Dendritic cell treated with granulocyte-macrophage colony-stimulating factor and Interleukin-4, amounts not matched to agents 40 ng/mL and 50 ng/mL, for 4 days (primary cell): ENCODE measurements at regions not wholly inside any gene's neighbourhood (a gene's known extent, or its start where the extent isn't known, plus 50 kb on each side); places are given as distances from the start of the nearest gene placed in this dataset.
"Not testable (repeated sequence)": the region's sequence is repeated elsewhere in the genome, so short reads cannot be mapped to it uniquely, and the experiment has no call there.

Source experiments
- H3K27ac Mint-ChIP-seq: one replicate; pipeline ENCODE4 v1.8.0; 2022; ENCODE audit warnings: mild to moderate bottlenecking, mixed read lengths
- H3K27me3 Mint-ChIP-seq: one replicate; pipeline ENCODE4 v1.8.0; 2022; ENCODE audit warnings: mild to moderate bottlenecking, mixed read lengths
- H3K36me3 Mint-ChIP-seq: one replicate; pipeline ENCODE4 v1.8.0; 2022; ENCODE audit warnings: low read depth, mixed read lengths
- H3K4me1 Mint-ChIP-seq: one replicate; pipeline ENCODE4 v1.8.0; 2022; ENCODE audit warnings: low read depth, mixed read lengths
- H3K4me3 Mint-ChIP-seq: one replicate; pipeline ENCODE4 v1.8.0; 2022; ENCODE audit warnings: mild to moderate bottlenecking, moderate library complexity, mixed read lengths
- H3K9me3 Mint-ChIP-seq: one replicate; pipeline ENCODE4 v1.8.0; 2022; ENCODE audit warnings: mixed read lengths
- intact Hi-C: fragments of 100-400 bp; cut with micrococcal nuclease; formaldehyde crosslinking; loops from one replicate; pipeline ENCODE4 v1.15.0; 2022

DNA sequence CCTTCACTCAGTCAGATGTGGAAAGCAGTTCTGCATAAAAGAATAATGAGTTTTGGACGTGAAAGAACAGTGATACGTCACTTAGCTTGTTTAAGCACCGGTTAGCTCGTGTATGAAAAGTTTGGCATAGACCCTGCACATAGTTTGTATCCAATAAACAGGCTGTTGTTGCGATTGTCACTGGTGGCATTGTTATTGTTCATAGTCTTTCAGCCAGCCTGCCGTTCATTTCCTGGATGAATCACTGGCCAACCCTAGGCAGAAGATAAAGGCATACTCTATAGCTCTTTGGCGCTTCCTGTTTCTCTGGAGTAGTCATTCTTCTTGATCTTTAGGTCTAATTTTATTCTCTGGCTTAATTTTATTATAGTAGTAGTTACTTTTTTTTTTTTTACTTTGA, 57.8 kb upstream of the ANKRD30A start:
- Mint-ChIP-seq H3K4me1 (no peaks in the 10 kb centered on the region), H3K27ac (no peak overlapping the region), H3K36me3 (no peaks in the 10 kb centered on the region), H3K4me3 (no peak overlapping the region), H3K9me3 (peaks cover 53% of the 10 kb centered on the region), H3K27me3 (no peaks in the 10 kb centered on the region)
- intact Hi-C loops = no loop called here

DNA sequence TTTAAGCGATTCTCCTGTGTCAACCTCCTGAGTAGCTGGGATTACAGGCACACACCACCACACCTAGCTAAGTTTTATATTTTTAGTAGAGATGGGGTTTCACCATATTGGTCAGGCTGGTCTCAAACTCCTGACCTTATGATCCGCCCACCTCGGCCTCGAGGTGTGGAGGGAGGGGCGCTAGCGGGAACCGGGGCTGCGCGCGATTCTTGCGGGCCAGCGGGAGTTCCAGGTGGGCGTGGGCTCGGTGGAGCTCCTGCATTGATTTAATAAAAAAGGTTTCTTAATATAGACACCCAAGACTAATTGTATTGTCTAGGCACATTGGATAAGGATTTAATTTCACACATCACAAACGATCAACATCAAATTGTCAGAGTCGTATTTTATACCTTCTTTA, 63.1 kb upstream of the ANKRD30A start:
- H3K4me1 Mint-ChIP-seq, H3K36me3 Mint-ChIP-seq, H3K4me3 Mint-ChIP-seq, H3K27ac Mint-ChIP-seq, intact Hi-C loops, H3K27me3 Mint-ChIP-seq: not testable (repeated sequence)
- peaks cover 17% of the 10 kb centered on the region for H3K9me3 Mint-ChIP-seq

DNA sequence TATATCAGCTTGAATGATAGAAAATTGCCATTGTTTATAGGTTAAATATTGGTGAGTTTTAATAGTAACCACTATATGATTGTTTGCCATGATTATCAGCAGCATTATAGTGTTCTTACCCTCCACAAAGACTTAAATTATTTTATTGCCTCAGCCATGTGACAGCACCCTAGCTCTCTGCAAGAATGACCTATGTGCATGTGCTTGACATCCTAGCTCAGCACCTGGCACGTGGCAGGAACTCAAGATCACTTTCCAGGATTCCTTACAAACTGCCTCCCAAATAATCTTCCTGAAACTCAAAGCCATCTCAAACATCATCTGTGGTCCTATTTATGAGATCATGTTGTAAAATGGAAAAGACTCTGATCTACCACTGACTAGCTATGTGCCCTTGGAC, 68.1 kb upstream of the ANKRD30A start:
- intact Hi-C loops = no loop called here
- H3K36me3 Mint-ChIP-seq = no peaks in the 10 kb centered on the region
- peaks cover 22% of the 10 kb centered on the region for H3K9me3 Mint-ChIP-seq
- no peaks in the 10 kb centered on the region for H3K4me1 Mint-ChIP-seq
- no peak overlapping the region for H3K27ac Mint-ChIP-seq
- no peaks in the 10 kb centered on the region for H3K27me3 Mint-ChIP-seq
- H3K4me3 Mint-ChIP-seq = no peak overlapping the region

DNA sequence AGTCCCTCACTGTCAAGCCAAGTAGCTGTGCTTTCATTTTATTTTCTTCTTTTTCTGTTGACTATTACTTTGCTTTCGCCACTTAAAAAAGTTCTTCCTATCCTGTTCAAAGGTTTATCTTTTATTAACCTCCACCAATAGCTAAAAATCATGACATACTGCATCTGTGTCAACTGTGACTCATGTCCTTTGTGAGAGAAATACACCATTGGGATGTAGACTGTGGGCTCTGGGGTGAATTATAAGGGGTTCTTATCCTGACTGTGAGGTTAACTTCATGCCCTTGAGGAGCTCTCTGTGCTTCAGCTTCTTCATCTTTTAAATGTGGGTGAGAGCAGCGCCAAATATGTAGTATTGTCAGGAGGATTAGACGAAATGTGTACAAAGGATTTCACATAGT, 71.9 kb upstream of the ANKRD30A start:
- Mint-ChIP-seq H3K9me3 (peaks cover 55% of the 10 kb centered on the region), H3K27ac (no peak overlapping the region), H3K4me3 (no peak overlapping the region), H3K4me1 (no peaks in the 10 kb centered on the region), H3K27me3 (no peaks in the 10 kb centered on the region), H3K36me3 (no peaks in the 10 kb centered on the region)
- intact Hi-C loops = no loop called here

DNA sequence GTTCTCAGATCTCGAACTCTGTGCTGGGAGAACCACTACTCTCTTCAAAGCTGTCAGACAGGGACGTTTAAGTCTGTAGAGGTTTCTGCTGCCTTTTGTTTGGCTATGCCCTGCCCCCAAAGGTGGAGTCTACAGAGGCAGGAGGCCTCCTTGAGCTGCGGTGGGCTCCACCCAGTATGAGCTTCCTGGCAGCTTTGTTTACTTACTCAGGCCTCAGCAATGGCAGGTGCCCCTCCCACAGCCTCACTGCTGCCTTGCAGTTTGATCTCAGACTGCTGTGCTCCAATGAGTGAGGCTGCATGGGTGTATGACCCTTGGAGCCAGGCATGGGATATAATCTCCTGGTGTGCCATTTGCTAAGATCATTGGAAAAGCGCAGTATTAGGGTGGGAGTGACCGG, 75.4 kb upstream of the ANKRD30A start:
- H3K4me1 Mint-ChIP-seq, intact Hi-C loops: not testable (repeated sequence)

DNA sequence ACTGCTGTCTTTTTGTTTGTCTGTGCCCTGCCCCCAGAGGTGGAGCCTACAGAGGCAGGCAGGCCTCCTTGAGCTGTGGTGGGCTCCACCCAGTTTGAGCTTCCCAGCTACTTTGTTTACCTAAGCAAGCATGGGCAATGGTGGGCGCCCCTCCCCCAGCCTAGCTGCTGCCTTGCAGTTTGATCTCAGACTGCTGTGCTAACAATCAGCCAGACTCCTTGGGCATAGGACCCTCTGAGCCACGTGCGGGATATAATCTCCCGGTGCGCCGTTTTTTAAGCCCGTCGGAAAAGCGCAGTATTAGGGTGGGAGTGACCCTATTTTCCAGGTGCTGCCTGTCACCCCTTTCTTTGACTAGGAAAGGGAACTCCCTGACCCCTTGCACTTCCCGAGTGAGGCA, 81.1 kb upstream of the ANKRD30A start:
- H3K36me3 Mint-ChIP-seq, H3K4me3 Mint-ChIP-seq, H3K27me3 Mint-ChIP-seq, H3K27ac Mint-ChIP-seq, intact Hi-C loops, H3K4me1 Mint-ChIP-seq: not testable (repeated sequence)
- H3K9me3 Mint-ChIP-seq = peaks cover 78% of the 10 kb centered on the region

More for the DNA sequence above, 75.4 kb upstream of the ANKRD30A start:
- H3K4me3 Mint-ChIP-seq, H3K27ac Mint-ChIP-seq, H3K36me3 Mint-ChIP-seq, H3K27me3 Mint-ChIP-seq: not testable (repeated sequence)
- H3K9me3 Mint-ChIP-seq = peaks cover 86% of the 10 kb centered on the region

DNA sequence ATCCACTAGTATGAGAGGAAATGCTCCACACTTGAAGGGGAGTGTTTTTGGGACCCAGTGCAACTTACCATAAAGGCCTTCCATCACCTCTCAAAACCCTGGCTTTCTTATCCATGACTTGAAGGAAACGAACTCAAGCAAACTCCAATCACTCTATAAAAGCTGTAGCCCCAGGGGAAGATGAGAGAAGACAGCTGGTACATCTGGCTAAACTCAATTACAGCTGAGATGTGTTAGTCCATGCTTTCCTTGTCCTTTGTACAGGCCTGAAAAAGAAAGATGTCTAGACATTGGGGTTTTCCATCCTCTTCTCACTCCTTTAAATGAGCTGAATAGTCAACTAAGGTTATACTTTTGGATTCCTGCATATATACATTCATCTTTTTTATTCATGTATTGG, 89.5 kb upstream of the ANKRD30A start:
- intact Hi-C loops = no loop called here
- H3K27ac Mint-ChIP-seq = no peak overlapping the region
- no peaks in the 10 kb centered on the region for H3K36me3 Mint-ChIP-seq

DNA sequence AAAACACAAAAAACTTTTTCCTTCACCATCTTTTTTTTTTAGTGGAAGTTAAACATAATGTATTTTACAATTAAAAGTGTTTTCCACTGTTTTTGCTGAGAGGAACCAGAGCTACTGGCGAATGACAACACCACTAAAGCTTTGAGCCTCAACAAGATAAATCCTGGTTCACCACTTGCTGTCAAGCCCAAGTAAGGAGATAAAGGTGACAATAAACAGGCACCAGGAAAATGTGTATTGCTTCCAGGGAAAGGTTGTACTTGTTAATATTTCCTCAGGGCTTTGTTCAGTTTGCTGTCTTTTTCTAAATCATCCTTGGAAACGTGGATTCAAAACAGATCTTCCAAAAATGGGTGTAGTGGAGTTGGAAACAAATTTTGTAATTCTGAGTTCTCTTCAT, 109.9 kb upstream of the ANKRD30A start:
- intact Hi-C loops = no loop called here

More for the DNA sequence above, 89.5 kb upstream of the ANKRD30A start:
- Mint-ChIP-seq H3K4me3 (no peak overlapping the region), H3K4me1 (no peaks in the 10 kb centered on the region), H3K9me3 (peaks cover 13% of the 10 kb centered on the region), H3K27me3 (no peaks in the 10 kb centered on the region)

DNA sequence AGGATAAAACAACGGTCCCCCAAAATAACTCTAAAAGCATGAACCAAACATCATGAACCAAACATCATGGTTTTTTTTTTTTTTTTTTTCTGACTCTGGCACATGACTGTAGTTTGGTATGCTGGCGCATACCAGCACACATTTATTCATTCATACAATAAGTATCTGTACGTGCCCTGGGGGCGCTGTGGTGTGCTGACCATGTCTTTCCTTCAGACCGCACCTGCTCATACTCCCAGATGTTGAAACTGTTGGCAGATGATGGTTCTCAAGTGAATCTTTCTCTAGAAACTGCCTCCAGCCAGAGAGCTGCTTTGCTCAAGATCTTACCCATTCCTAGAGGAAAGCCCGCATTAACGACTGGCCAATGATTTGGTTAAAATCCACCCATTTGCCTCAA, 114.7 kb upstream of the ANKRD30A start:
- H3K36me3 Mint-ChIP-seq = no peaks in the 10 kb centered on the region
- peaks cover 17% of the 10 kb centered on the region for H3K9me3 Mint-ChIP-seq
- no peaks in the 10 kb centered on the region for H3K27me3 Mint-ChIP-seq
- H3K4me1 Mint-ChIP-seq = no peaks in the 10 kb centered on the region
- intact Hi-C loops = no loop called here
- no peak overlapping the region for H3K4me3 Mint-ChIP-seq
- H3K27ac Mint-ChIP-seq = no peak overlapping the region

More for the DNA sequence above, 109.9 kb upstream of the ANKRD30A start:
- Mint-ChIP-seq H3K4me1 (no peaks in the 10 kb centered on the region), H3K36me3 (no peaks in the 10 kb centered on the region), H3K4me3 (no peak overlapping the region), H3K27ac (no peak overlapping the region), H3K27me3 (no peaks in the 10 kb centered on the region), H3K9me3 (peaks cover 12% of the 10 kb centered on the region)

DNA sequence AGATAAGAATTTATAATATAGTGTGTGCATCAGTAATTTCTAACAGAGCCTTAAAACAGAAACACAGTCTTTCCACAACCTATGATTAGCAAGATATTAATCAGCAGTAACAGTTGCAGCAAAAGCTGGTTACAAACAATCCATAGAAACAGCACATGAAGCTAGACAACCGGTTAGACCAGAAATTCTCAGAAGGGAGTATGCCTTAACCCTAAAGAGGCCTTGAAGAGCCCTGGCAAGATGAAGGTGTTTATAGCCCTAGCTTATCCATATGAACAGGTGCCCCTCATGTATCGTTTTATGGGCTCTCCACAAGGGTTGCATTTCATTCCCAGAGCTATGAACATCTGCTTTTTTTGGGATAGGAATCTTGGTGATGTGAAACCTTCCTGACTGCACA, 117.1 kb upstream of the ANKRD30A start:
- H3K27me3 Mint-ChIP-seq, H3K4me1 Mint-ChIP-seq, H3K27ac Mint-ChIP-seq, H3K4me3 Mint-ChIP-seq, intact Hi-C loops, H3K36me3 Mint-ChIP-seq: not testable (repeated sequence)
- peaks cover 26% of the 10 kb centered on the region for H3K9me3 Mint-ChIP-seq

DNA sequence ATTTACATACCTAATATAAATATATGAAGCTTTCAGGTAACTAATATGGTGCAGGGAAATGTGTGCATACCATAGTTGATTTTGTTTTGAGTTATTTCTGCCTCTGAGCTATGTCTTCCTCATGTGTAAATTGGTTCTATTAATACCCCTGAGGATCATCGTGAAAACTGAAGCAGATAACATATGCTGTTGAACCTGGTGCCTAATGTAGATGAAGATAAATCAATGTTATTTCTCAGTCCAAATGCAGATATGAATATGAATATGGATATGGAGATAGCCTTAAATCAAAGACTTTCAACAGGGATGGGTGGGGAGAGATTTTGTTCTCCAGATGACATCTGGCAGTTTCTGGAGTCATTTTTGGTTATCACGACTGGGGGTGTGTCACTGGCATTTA, 122.3 kb upstream of the ANKRD30A start:
- no peaks in the 10 kb centered on the region for H3K36me3 Mint-ChIP-seq

DNA sequence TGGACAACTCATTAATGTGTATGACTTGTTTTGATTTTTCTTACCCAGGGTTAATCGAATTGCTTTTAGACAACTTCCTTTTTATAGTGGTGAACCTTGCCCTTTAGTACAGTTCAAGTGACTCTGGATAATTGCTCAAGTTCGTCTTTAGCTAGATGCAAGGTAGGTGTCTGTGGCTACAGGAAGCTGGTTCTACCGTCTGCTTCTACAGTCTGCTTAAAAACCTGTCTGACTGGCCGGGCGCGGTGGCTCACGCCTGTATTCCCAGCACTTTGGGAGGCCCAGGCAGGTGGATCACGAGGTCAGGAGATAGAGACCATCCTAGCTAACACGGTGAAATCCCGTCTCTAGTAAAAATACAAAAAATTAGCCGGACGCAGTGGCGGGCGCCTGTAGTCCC, 129.6 kb upstream of the ANKRD30A start:
- peaks cover 14% of the 10 kb centered on the region for H3K9me3 Mint-ChIP-seq
- H3K4me1 Mint-ChIP-seq, intact Hi-C loops, H3K27me3 Mint-ChIP-seq, H3K4me3 Mint-ChIP-seq, H3K27ac Mint-ChIP-seq, H3K36me3 Mint-ChIP-seq: not testable (repeated sequence)

More for the DNA sequence above, 122.3 kb upstream of the ANKRD30A start:
- intact Hi-C loops = no loop called here
- Mint-ChIP-seq H3K4me1 (no peaks in the 10 kb centered on the region), H3K9me3 (peaks cover 9% of the 10 kb centered on the region), H3K4me3 (no peak overlapping the region), H3K27ac (no peak overlapping the region), H3K27me3 (no peaks in the 10 kb centered on the region)

DNA sequence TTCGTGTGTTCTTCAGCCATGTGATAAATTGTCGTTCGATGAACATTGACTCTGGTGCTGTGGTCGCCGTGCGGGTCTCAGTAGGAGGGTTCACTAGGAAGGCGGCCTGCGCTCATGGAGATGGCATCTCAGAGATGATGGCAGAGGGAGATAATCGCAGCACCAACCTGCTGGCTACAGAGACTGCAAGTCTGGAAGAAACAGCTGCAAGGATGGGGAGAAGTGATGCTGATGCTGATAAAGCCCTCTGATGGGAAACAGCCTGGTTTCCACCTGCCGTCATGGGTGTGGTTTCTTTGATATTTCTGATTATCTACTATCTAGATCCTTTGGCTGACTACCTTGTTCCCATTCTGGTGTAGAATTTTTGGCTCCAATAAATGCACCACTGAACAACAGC, 130.5 kb upstream of the ANKRD30A start:
- Mint-ChIP-seq H3K4me1 (no peaks in the 10 kb centered on the region), H3K27ac (no peak overlapping the region), H3K27me3 (no peaks in the 10 kb centered on the region), H3K9me3 (peaks cover 21% of the 10 kb centered on the region), H3K4me3 (no peak overlapping the region), H3K36me3 (no peaks in the 10 kb centered on the region)
- intact Hi-C loops = no loop called here

DNA sequence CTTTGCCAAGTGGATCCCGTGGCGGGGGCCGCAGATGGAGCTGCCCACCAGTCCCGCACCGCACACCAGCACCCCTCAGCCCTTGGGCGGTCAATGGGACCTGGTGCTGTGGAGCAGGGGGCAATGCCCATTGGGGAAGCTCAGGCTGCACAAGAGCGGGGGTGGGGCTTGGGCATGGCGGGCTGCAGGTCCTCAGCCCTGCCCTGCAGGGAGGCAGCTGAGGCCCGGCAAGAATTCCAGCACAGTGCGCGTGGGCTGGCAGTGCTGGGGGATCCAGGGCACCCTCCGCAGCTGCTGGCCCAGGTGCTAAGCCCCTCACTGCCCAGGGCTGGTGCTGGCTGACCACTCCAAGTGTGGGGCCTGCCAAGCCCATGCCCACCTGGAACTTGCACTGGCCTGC, 136.2 kb upstream of the ANKRD30A start:
- H3K4me3 Mint-ChIP-seq = no peak overlapping the region
- no peak overlapping the region for H3K27ac Mint-ChIP-seq
- no peaks in the 10 kb centered on the region for H3K36me3 Mint-ChIP-seq
- intact Hi-C loops = no loop called here
- no peaks in the 10 kb centered on the region for H3K27me3 Mint-ChIP-seq
- no peaks in the 10 kb centered on the region for H3K4me1 Mint-ChIP-seq
- H3K9me3 Mint-ChIP-seq = peaks cover 47% of the 10 kb centered on the region

DNA sequence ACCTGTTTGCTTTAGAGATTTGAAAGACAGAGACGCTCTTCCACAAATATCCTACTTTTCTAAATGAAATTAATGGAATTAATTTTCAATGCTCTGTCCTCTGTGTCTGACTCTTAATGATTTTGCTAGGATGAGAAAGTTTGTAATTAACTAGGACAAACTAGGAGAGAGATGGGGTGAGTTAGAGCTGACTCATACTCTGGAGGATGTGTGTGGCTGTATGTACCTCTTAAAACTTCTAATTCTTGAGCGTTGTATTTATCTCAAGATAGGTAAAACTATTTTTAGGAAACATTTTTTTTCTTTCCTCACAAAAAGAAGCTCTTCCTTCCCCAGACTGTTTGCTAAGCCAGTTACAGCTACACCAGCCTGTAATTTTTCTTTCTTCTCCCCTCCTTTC, 178.8 kb upstream of the ANKRD30A start:
- intact Hi-C loops = no loop called here
- H3K36me3 Mint-ChIP-seq = no peaks in the 10 kb centered on the region

DNA sequence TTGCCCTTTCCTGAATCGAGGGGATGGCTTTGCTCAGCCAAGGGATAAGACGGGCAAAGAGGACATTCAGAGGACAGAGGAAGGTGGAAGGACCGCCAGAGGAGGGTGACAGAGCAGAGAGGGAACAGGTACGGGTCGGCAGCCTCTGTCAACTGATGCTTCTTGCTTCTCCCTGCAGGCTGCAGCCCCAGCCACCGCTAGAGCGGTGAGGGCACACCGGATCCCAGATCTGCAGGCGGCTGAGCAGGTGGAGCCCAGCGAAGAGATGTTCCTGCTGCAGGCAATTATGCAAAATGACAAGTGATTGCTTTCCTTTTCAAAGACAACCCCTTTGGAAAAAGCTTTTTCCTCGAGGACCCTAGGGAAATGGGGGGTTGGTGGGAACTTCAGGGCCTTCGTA, 181.9 kb upstream of the ANKRD30A start:
- H3K27me3 Mint-ChIP-seq = no peaks in the 10 kb centered on the region
- no peak overlapping the region for H3K27ac Mint-ChIP-seq
- H3K4me1 Mint-ChIP-seq = no peaks in the 10 kb centered on the region
- no peak overlapping the region for H3K4me3 Mint-ChIP-seq
- intact Hi-C loops = no loop called here
- no peaks in the 10 kb centered on the region for H3K36me3 Mint-ChIP-seq
- peaks cover 38% of the 10 kb centered on the region for H3K9me3 Mint-ChIP-seq

More for the DNA sequence above, 178.8 kb upstream of the ANKRD30A start:
- no peak overlapping the region for H3K27ac Mint-ChIP-seq
- H3K27me3 Mint-ChIP-seq = no peaks in the 10 kb centered on the region
- H3K4me3 Mint-ChIP-seq = no peak overlapping the region
- no peaks in the 10 kb centered on the region for H3K4me1 Mint-ChIP-seq
- H3K9me3 Mint-ChIP-seq = peaks cover 38% of the 10 kb centered on the region
